Left lung (tissue), 4 donors: ENCODE measurements at regions not wholly inside any gene's neighbourhood (a gene's known extent, or its start where the extent isn't known, plus 50 kb on each side); places are given as distances from the start of the nearest gene placed in this dataset.

Experiments
- ATAC-seq: fragments of 200-7000 bp; cut with Tn5 transposase; one replicate; pipeline ENCODE4 v1.9.1; 2020; ENCODE audit warnings: moderate library complexity
- DNase-seq, 4 donors: peaks; one replicate each; pipeline ENCODE4 v3.0.0-alpha.2; 2013 to 2020
- H3K27ac ChIP-seq, 2 donors: fragments of 200-600 bp; sonication (generic) in 1 of 2; one replicate each; pipeline versions ENCODE4 v1.5.0 to v1.8.0; 2020 to 2021
- H3K27me3 ChIP-seq, 2 donors: fragments of 200-600 bp; sonication (generic) in 1 of 2; one replicate each; pipeline versions ENCODE4 v1.5.0 to v1.8.0; 2020 to 2021
- H3K36me3 ChIP-seq, 2 donors: fragments of 200-600 bp; sonication (generic) in 1 of 2; one replicate each; pipeline versions ENCODE4 v1.5.0 to v1.8.0; 2020 to 2021
- H3K4me1 ChIP-seq, 2 donors: fragments of 200-600 bp; one replicate each; pipeline ENCODE4 v1.8.0; 2021
- H3K4me3 ChIP-seq, 2 donors: fragments of 200-600 bp; sonication (generic) in 1 of 2; one replicate each; pipeline versions ENCODE4 v1.5.0 to v1.8.0; 2020 to 2021; ENCODE audit warnings: mild to moderate bottlenecking in 1 of 2
- H3K9me3 ChIP-seq, 2 donors: fragments of 200-600 bp; sonication (generic) in 1 of 2; one replicate each; pipeline versions ENCODE4 v1.5.0 to v1.8.0; 2020 to 2021
- CTCF ChIP-seq, 2 donors: fragments of 200-600 bp; sonication (generic) in 1 of 2; IDR thresholded peaks; one replicate each; pipeline versions ENCODE4 v1.5.0 to v1.8.0; 2021; ENCODE audit warnings: antibody characterized with exemption in 2 of 2
- intact Hi-C, 2 donors: fragments of 100-400 bp; cut with DNase I; formaldehyde crosslinking; loops; one replicate each; pipeline versions ENCODE4 v1.11.2 to v1.14.2; 2022
- donor health status: DM: no; HTN: yes; CAD: no.
- donor health status: DM: no; HTN: no; CAD: no.

DNA sequence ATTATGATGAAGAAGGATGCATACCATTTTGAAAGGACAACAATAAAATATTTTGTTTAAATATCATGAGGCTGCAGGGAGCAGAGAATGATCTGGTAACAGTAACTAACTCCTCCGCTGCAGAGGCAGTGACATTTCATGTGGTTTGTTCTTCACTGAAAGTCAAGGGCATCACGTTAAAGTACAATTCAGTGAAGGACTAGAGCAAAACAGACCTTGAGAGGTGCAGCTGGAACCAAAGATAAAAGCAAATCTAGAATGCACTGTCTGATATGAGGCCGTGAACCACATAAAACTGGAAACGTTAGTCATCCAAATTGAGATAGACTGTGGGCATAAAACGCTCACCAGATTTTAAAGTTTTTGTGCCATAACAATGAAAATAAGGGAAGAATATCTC is 522.9 kb upstream of the TNP1 start:
- intact Hi-C loops = no loop called here
- no peak for TF ChIP-seq CTCF (IDR thresholded peaks at IDR 0.05)
- no peaks in the 10 kb centered on the region for H3K4me1 ChIP-seq
- H3K27me3 ChIP-seq = no peaks in the 10 kb centered on the region
- H3K36me3 ChIP-seq = no peaks in the 10 kb centered on the region
- no peaks in the 10 kb centered on the region for H3K9me3 ChIP-seq
- DNase-seq = no peak
- H3K27ac ChIP-seq = no peak overlapping the region
- H3K4me3 ChIP-seq = no peak overlapping the region
- ATAC-seq = no peak

DNA sequence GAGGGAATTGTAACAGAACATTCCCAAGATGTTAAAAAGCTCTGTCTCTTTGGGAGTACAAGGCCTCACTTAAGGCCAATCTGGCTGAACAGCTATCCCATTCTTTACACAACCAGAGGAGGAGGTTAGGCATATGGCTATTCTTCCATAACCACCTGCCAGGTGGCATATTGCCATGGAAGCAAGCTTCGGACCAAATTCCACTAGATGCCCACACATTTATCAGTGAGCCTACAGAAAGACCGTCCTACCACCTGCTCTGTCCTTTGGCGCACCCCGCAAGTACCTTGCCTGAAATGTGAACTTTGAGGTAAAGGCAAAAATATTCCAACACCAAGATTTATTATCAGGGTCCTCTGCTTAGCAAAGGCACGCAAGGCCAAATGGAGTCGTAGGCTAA is 519.9 kb upstream of the TNP1 start:
- DNase-seq (no peak), ATAC-seq (no peak)
- Histone ChIP-seq H3K9me3 (no peaks in the 10 kb centered on the region), H3K27ac (no peak overlapping the region), H3K4me1 (no peaks in the 10 kb centered on the region), H3K27me3 (no peaks in the 10 kb centered on the region), H3K36me3 (no peaks in the 10 kb centered on the region), H3K4me3 (no peak overlapping the region)
- intact Hi-C loops = no loop called here
- TF ChIP-seq CTCF (IDR thresholded peaks at IDR 0.05) = no peak

DNA sequence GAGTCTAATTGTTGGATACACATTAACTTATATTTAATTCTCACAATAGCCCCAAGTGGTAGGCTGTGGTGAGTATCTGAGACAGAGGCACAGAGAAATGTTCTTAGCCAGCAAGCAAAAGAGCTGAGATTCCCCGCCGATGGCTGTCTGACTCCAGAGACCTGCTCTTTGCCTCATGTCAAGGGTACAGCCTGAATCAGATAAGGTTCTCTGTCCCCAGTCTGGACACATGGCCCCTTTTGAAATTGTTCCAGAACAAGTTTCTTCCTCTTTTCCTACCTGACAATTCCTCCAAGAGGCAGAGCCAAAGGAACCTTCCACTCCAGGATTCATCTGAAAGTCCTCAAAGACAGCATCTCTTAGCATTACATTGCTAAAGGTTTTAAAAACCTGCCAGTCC is 512.9 kb upstream of the TNP1 start:
- Histone ChIP-seq H3K9me3 (no peaks in the 10 kb centered on the region), H3K27ac (no peak overlapping the region), H3K4me1 (no peaks in the 10 kb centered on the region), H3K36me3 (no peaks in the 10 kb centered on the region), H3K27me3 (no peaks in the 10 kb centered on the region), H3K4me3 (no peak overlapping the region)
- intact Hi-C loops = no loop called here
- ATAC-seq (no peak), DNase-seq (no peak)
- TF ChIP-seq CTCF (IDR thresholded peaks at IDR 0.05) = no peak

DNA sequence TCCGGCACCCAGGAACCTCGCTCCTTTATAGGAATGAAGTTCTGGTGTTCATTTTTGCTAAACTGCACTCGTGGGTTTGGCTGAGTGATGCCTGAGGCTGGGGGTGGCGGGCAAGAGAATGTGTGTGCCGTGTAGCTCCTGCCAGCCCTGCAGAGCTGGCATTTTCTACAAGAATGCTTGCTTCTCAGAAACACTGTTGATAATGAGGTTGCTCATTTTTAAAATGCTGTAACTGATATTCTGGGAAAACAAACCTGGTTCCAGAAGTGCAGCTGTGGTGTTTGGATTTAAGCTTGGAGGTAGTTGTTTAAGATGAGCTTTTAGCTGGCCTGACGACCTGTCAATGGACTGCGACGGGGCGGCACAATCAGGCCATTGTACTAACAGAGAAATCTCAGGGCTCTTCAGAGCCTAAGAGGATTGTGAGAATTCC is 511.9 kb upstream of the TNP1 start:
- Histone ChIP-seq H3K27me3 (no peaks in the 10 kb centered on the region), H3K36me3 (no peaks in the 10 kb centered on the region), H3K4me3 (no peak overlapping the region), H3K4me1 (no peaks in the 10 kb centered on the region), H3K27ac (no peak overlapping the region), H3K9me3 (no peaks in the 10 kb centered on the region)
- ATAC-seq = no peak
- TF ChIP-seq CTCF (IDR thresholded peaks at IDR 0.05) = no peak
- peak in 1 of 4 donors; percentile 30 for DNase-seq
- intact Hi-C loops = no loop called here

- H3K4me1 ChIP-seq = no peaks in the 10 kb centered on the region
- no peak overlapping the region for H3K4me3 ChIP-seq
- H3K27ac ChIP-seq = no peak overlapping the region
- intact Hi-C loops = no loop called here
- TF ChIP-seq CTCF (IDR thresholded peaks at IDR 0.05) = no peak
- no peaks in the 10 kb centered on the region for H3K36me3 ChIP-seq
- no peaks in the 10 kb centered on the region for H3K27me3 ChIP-seq
- ATAC-seq = no peak
- no peak for DNase-seq
- H3K9me3 ChIP-seq = no peaks in the 10 kb centered on the region
These were observed 510.5 kb upstream of the TNP1 start for GRCh38 chr2:217370391-217370790.
